ENCODE measurements at regions not wholly inside any gene's neighbourhood (a gene's known extent, or its start where the extent isn't known, plus 50 kb on each side); places are given as distances from the start of the nearest gene placed in this dataset.

DNA sequence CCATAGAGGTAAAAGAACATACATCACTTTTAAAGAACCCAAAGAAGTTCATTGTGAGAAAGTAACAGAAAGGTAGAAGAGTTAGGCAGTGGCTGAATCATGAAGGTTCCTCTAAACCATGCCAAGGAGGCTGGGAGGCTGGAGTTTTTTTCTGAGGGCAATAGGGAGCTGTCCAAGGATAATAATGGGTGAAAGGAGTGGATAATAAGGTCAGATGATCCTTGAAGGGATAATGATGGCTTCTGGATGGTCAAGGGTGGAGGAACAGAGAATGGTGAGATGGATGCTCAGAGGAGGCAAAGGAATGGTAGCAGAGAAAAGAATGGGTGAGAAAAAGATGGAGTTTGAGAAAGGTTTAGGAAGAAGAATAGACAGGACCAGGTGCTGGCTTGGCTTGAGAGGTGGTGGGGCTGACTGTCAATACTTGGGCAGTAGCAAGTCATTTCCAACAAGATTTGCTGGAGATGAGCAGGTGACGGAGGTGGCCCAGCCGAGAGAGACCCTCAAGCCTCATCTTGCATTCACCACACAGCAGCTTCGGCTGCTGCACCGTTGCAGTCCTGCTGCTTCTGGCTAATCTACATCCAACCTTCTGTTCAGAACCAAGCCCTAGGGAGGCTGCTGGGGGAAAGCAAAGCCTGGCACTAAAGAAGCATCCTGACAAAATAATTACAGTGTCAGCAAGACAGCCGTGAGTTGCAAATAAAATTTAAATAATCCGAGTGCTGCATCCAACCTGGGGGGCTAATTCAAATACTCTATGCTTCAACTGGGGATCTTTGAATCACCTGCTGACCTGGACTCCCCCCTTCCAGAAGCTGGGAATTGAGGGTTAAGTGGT, 131.2 kb upstream of the KCNG1 start:
- in situ Hi-C loops (cut with HindIII; ENCODE audit: low pct_ligation_motif_present, low sequenced_read_pairs) = no loop called here
- Histone ChIP-seq H3K27me3 (replicated peaks) (peaks cover 7% of the 10 kb centered on the region), H3K4me3 (ENCODE audit: low read depth, low read length) (no peak overlapping the region), H3K36me3 (replicated peaks) (no peaks in the 10 kb centered on the region), H3K27ac (no peak overlapping the region)
- DNase-seq = no peak
- TF ChIP-seq CTCF (IDR thresholded peaks at IDR 0.05; ENCODE audit: low read depth, low read length, missing control alignments) = no peak

DNA sequence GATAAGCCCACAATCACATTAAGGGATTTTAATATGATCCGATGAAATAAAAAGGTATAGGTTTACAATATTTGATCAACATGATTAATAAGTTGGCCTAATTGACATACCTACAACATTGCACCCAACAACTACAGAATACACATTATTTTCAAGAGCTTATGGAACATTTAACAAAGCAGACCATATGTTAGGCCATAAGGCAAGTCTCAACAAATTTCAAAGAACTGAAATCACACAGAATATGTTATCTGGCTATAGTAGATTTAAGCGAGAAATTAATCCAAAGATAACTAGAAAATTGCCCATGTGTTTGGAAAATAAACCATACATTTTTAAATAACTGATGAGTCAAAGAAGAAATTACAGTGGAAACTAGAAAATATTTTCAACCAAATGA, 126.0 kb upstream of the KCNG1 start:
- in situ Hi-C loops (cut with HindIII; ENCODE audit: low pct_ligation_motif_present, low sequenced_read_pairs) = no loop called here
- TF ChIP-seq CTCF (IDR thresholded peaks at IDR 0.05; ENCODE audit: low read depth, low read length, missing control alignments) = no peak

DNA sequence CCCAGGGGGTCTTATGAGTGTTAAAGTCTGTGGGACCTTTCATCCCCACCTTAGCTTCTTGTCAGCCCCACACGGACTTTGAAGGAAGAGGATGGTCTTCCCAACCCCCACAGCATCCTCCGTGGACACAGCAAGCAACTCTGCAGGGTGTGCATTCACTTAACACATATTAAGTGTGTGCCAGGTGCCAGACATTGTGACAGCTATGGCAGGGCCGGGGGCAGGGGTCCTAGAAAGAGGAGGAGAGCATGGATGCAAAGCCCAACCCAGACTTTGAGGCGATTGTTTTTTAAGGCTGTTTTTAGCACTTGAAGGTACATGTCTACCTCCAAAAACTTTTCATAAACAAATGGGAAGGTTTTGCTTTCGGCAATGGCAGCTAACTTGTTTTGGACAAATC, 121.6 kb upstream of the KCNG1 start:
- TF ChIP-seq CTCF (IDR thresholded peaks at IDR 0.05; ENCODE audit: low read depth, low read length, missing control alignments) = no peak

More for the DNA sequence above, 126.0 kb upstream of the KCNG1 start:
- no peak overlapping the region for H3K4me3 ChIP-seq (ENCODE audit: low read depth, low read length)
- no peaks in the 10 kb centered on the region for H3K36me3 ChIP-seq (replicated peaks)
- DNase-seq = no peak
- H3K27me3 ChIP-seq (replicated peaks) = no peaks in the 10 kb centered on the region
- no peak overlapping the region for H3K27ac ChIP-seq

GRCh38 chr20:51143652-51144051, 120.7 kb upstream of the KCNG1 start:
- Histone ChIP-seq H3K27me3 (replicated peaks) (no peaks in the 10 kb centered on the region), H3K36me3 (replicated peaks) (no peaks in the 10 kb centered on the region), H3K27ac (no peak overlapping the region), H3K4me3 (ENCODE audit: low read depth, low read length) (no peak overlapping the region)
- no peak for TF ChIP-seq CTCF (IDR thresholded peaks at IDR 0.05; ENCODE audit: low read depth, low read length, missing control alignments)
- in situ Hi-C loops (cut with HindIII; ENCODE audit: low pct_ligation_motif_present, low sequenced_read_pairs) = no loop called here
- no peak for DNase-seq

More for the DNA sequence above, 121.6 kb upstream of the KCNG1 start:
- H3K4me3 ChIP-seq (ENCODE audit: low read depth, low read length) = no peak overlapping the region
- H3K36me3 ChIP-seq (replicated peaks) = no peaks in the 10 kb centered on the region
- in situ Hi-C loops (cut with HindIII; ENCODE audit: low pct_ligation_motif_present, low sequenced_read_pairs) = no loop called here
- no peak overlapping the region for H3K27ac ChIP-seq
- DNase-seq = no peak
- H3K27me3 ChIP-seq (replicated peaks) = no peaks in the 10 kb centered on the region

- no peak overlapping the region for H3K27ac ChIP-seq
- no peak overlapping the region for H3K4me3 ChIP-seq (ENCODE audit: low read depth, low read length)
- in situ Hi-C loops (cut with HindIII; ENCODE audit: low pct_ligation_motif_present, low sequenced_read_pairs) = no loop called here
- TF ChIP-seq CTCF (IDR thresholded peaks at IDR 0.05; ENCODE audit: low read depth, low read length, missing control alignments) = no peak
- H3K27me3 ChIP-seq (replicated peaks) = no peaks in the 10 kb centered on the region
- H3K36me3 ChIP-seq (replicated peaks) = no peaks in the 10 kb centered on the region
- no peak for DNase-seq
Measured at GRCh38 chr20:51142448-51142847, 119.5 kb upstream of the KCNG1 start.

DNA sequence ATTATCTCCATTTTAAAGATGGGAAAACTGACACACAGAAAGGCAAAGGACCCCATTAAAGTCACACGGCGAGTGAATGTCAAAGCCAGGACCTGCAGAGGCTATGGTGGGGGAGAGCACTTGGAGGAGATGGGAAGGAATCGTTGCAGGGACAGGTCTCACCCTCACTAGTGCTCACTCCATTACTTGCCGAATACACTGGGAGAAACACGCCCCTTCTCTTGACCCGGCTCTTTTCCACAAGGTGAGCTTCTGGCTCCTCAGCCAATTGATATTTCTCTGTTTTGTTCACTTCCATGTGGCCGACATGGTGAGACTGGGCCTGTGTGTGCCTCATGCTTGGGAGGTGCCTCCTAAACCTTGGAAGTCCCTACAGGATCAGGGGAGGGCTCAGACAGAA, 117.8 kb upstream of the KCNG1 start:
- in situ Hi-C loops (cut with HindIII; ENCODE audit: low pct_ligation_motif_present, low sequenced_read_pairs) = no loop called here
- no peaks in the 10 kb centered on the region for H3K27me3 ChIP-seq (replicated peaks)
- H3K4me3 ChIP-seq (ENCODE audit: low read depth, low read length) = no peak overlapping the region

More for the DNA sequence above, 117.8 kb upstream of the KCNG1 start:
- Histone ChIP-seq H3K36me3 (replicated peaks) (no peaks in the 10 kb centered on the region), H3K27ac (no peak overlapping the region)
- TF ChIP-seq CTCF (IDR thresholded peaks at IDR 0.05; ENCODE audit: low read depth, low read length, missing control alignments) = no peak
- no peak for DNase-seq
